ENCODE measurements at regions not wholly inside any gene's neighbourhood (a gene's known extent, or its start where the extent isn't known, plus 50 kb on each side); places are given as distances from the start of the nearest gene placed in this dataset.

DNA sequence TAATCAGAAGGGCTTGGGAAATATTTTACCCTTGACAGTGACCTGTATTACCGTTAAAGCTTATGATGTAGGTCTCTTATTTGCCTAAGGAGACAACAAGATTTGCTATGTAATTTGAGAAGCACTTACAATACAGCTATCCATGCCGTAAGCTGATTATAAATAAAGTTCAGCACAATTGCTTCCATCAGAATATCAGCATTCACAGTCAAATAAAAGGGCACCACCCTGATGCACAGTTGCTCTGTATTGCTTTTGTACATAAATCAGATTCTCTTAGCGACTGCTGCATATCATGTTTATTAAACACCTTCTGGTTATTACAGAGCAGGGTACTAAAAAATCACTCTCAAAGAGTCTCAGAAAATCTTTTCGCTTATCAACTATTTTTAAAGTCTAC, 67.3 kb upstream of the VRK1 start:
- H3K9me2 ChIP-seq (replicated peaks; ENCODE audit: insufficient read depth, low read length), result no peaks in the 10 kb centered on the region
- peaks cover 17% of the 10 kb centered on the region for H3K4me1 ChIP-seq (ENCODE audit: low read length)
- no peak overlapping the region for H3K4me3 ChIP-seq (ENCODE audit: low read length)
- no peaks in the 10 kb centered on the region for H3K27me3 ChIP-seq (ENCODE audit: low read length)
- no peaks in the 10 kb centered on the region for H3K9me3 ChIP-seq (ENCODE audit: low read length)
- H3K27ac ChIP-seq (ENCODE audit: low read length), result no peak overlapping the region
- DNase-seq, result no peak
- H2AFZ ChIP-seq (ENCODE audit: low read length), result no peak overlapping the region
- no peaks in the 10 kb centered on the region for H4K20me1 ChIP-seq (ENCODE audit: insufficient read depth, low read depth, low read length)
- no peaks in the 10 kb centered on the region for H3K36me3 ChIP-seq (ENCODE audit: insufficient read depth, low read length)
- no peak overlapping the region for H3K9ac ChIP-seq (ENCODE audit: low read length)
- H3K4me2 ChIP-seq (ENCODE audit: low read depth, low read length, poor library complexity, severe bottlenecking), result no peak overlapping the region
- no peaks in the 10 kb centered on the region for H3K79me2 ChIP-seq (ENCODE audit: low read length)

DNA sequence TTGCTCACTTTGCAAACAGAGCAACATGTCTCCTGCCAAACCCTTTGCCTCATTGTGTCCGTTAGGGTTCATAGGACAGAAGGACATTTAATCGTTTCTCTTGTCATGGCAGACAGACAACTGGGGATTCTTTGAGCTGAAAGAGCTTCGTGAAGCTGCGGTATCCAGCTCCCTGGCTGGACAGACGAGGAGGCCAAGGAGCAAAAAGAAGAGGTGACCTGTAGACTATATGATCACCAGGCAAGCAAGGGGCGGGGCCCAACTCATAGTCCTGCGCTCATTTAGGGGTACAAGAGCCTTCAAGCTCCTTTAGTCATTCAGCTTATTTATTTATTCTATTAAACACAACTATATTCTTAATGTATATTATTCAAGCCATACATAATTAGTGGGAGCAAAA, 66.8 kb upstream of the VRK1 start:
- H3K36me3 ChIP-seq (ENCODE audit: insufficient read depth, low read length), result no peaks in the 10 kb centered on the region

DNA sequence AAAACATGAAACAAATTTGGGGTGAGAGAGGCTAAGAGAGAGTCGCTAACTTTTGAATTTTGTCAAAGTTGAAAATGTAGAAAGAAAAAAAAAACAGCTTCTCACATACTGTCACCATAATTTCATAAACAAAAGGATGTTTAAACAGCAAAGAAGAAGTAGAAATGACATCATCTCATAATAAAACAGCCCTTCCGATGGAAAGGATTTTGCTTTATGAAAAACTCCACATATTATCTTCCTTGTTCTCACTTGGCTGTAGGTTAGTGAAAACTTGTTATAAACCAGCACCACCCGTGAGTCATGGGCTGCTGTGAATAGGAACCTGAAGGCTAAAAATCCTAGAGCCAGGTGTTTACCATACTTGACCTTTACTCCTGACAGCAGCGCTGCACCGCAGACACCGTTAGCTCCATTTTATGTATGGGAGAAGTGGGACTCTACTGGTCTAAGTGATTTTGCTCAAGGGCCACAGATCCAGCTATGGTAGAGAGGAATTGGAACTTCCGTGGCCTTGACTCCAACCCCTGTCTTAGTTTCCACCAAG, 63.0 kb upstream of the VRK1 start:
- H3K4me3 ChIP-seq (ENCODE audit: low read length), result no peak overlapping the region
- no peaks in the 10 kb centered on the region for H3K27me3 ChIP-seq (ENCODE audit: low read length)
- H3K9me2 ChIP-seq (replicated peaks; ENCODE audit: insufficient read depth, low read length), result no peaks in the 10 kb centered on the region
- no peak for DNase-seq
- no peaks in the 10 kb centered on the region for H4K20me1 ChIP-seq (ENCODE audit: insufficient read depth, low read depth, low read length)
- H3K27ac ChIP-seq (ENCODE audit: low read length), result no peak overlapping the region
- no peaks in the 10 kb centered on the region for H3K9me3 ChIP-seq (ENCODE audit: low read length)
- no peak overlapping the region for H3K9ac ChIP-seq (ENCODE audit: low read length)
- no peak overlapping the region for H2AFZ ChIP-seq (ENCODE audit: low read length)
- H3K4me2 ChIP-seq (ENCODE audit: low read depth, low read length, poor library complexity, severe bottlenecking), result no peak overlapping the region
- no peaks in the 10 kb centered on the region for H3K79me2 ChIP-seq (ENCODE audit: low read length)
- H3K4me1 ChIP-seq (ENCODE audit: low read length), result peaks cover 20% of the 10 kb centered on the region
- no peaks in the 10 kb centered on the region for H3K36me3 ChIP-seq (ENCODE audit: insufficient read depth, low read length)

More for the DNA sequence above, 66.8 kb upstream of the VRK1 start:
- no peak overlapping the region for H2AFZ ChIP-seq (ENCODE audit: low read length)
- no peaks in the 10 kb centered on the region for H3K9me3 ChIP-seq (ENCODE audit: low read length)
- no peak overlapping the region for H3K4me2 ChIP-seq (ENCODE audit: low read depth, low read length, poor library complexity, severe bottlenecking)
- no peak overlapping the region for H3K9ac ChIP-seq (ENCODE audit: low read length)
- DNase-seq, result no peak
- no peaks in the 10 kb centered on the region for H3K9me2 ChIP-seq (replicated peaks; ENCODE audit: insufficient read depth, low read length)
- H3K27ac ChIP-seq (ENCODE audit: low read length), result no peak overlapping the region
- H3K27me3 ChIP-seq (ENCODE audit: low read length), result no peaks in the 10 kb centered on the region
- H3K79me2 ChIP-seq (ENCODE audit: low read length), result no peaks in the 10 kb centered on the region
- H3K4me3 ChIP-seq (ENCODE audit: low read length), result no peak overlapping the region
- no peaks in the 10 kb centered on the region for H4K20me1 ChIP-seq (ENCODE audit: insufficient read depth, low read depth, low read length)
- H3K4me1 ChIP-seq (ENCODE audit: low read length), result peaks cover 17% of the 10 kb centered on the region

DNA sequence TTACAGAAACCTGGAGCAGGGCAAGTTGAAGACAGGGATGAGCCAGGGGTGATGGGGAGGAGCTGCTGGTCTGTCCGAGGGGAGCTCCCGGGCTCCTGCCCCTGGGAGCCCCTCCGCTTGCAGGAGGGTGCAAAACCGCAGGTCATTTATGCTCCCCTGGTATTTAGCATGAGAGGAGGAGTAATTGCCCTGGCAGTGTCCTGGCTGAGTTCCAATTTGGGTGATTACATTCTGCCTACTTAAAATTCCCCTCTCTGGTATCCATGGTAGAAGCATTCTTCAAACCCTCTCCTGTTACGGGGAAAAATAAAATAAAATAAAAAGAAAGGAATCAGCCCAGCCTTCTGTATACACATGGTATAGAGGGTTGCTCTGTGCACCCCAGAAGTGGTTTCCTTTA, 61.7 kb upstream of the VRK1 start:
- no peaks in the 10 kb centered on the region for H3K36me3 ChIP-seq (ENCODE audit: insufficient read depth, low read length)
- H3K9me3 ChIP-seq (ENCODE audit: low read length), result no peaks in the 10 kb centered on the region
- peaks cover 20% of the 10 kb centered on the region for H3K4me1 ChIP-seq (ENCODE audit: low read length)
- no peak overlapping the region for H3K9ac ChIP-seq (ENCODE audit: low read length)
- no peak overlapping the region for H3K4me3 ChIP-seq (ENCODE audit: low read length)
- H4K20me1 ChIP-seq (ENCODE audit: insufficient read depth, low read depth, low read length), result no peaks in the 10 kb centered on the region
- no peaks in the 10 kb centered on the region for H3K79me2 ChIP-seq (ENCODE audit: low read length)
- no peaks in the 10 kb centered on the region for H3K9me2 ChIP-seq (replicated peaks; ENCODE audit: insufficient read depth, low read length)
- no peaks in the 10 kb centered on the region for H3K27me3 ChIP-seq (ENCODE audit: low read length)
- H3K27ac ChIP-seq (ENCODE audit: low read length), result no peak overlapping the region
- H2AFZ ChIP-seq (ENCODE audit: low read length), result no peak overlapping the region
- H3K4me2 ChIP-seq (ENCODE audit: low read depth, low read length, poor library complexity, severe bottlenecking), result no peak overlapping the region
- no peak for DNase-seq

DNA sequence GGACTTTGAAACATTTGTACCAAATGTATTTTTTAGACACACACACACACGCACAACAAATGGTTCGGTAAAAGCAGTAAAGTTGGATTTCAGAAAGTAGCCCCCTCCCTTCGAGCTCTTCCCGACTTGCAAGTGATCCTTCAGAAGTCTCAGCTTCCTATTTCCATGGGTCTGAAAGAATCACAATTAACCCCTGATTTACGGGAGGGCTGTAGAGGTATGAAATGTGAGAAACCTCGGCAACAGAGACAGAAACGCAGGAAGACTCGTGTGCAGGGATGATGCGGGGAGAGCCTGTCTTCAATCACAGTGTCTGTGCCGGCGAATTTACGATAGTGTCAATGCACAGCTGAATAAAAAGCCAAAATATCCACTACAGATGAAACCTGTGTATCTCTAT, 60.7 kb upstream of the VRK1 start:
- Histone ChIP-seq H2AFZ (ENCODE audit: low read length) (no peak overlapping the region), H3K36me3 (ENCODE audit: insufficient read depth, low read length) (no peaks in the 10 kb centered on the region), H3K9me3 (ENCODE audit: low read length) (no peaks in the 10 kb centered on the region), H4K20me1 (ENCODE audit: insufficient read depth, low read depth, low read length) (no peaks in the 10 kb centered on the region), H3K4me1 (ENCODE audit: low read length) (peaks cover 29% of the 10 kb centered on the region), H3K27me3 (ENCODE audit: low read length) (no peaks in the 10 kb centered on the region), H3K27ac (ENCODE audit: low read length) (no peak overlapping the region), H3K9ac (ENCODE audit: low read length) (no peak overlapping the region), H3K9me2 (replicated peaks; ENCODE audit: insufficient read depth, low read length) (no peaks in the 10 kb centered on the region), H3K4me2 (ENCODE audit: low read depth, low read length, poor library complexity, severe bottlenecking) (no peak overlapping the region), H3K4me3 (ENCODE audit: low read length) (no peak overlapping the region), H3K79me2 (ENCODE audit: low read length) (no peaks in the 10 kb centered on the region)
- DNase-seq, result no peak

DNA sequence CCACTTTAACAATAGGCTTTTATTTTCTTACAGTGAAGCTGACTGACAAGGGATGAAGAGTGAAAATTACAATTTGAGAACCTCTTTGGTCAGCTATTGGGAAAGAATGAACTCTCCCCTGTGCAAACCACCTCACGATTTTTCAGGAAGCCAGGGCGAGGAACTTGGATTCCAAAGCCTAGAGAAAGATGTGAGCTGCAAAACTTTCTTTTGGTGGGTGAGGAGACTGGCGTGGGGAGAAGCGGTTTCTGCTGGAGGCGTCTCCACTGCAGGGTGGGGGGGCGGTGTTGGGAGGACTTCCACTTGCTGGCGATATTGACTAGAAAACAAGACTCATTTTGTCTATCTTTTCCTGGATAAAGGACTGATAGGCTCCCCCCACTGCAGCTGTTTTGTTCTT, 59.3 kb upstream of the VRK1 start:
- Histone ChIP-seq H3K9me3 (ENCODE audit: low read length) (no peaks in the 10 kb centered on the region), H3K9me2 (replicated peaks; ENCODE audit: insufficient read depth, low read length) (no peaks in the 10 kb centered on the region), H4K20me1 (ENCODE audit: insufficient read depth, low read depth, low read length) (no peaks in the 10 kb centered on the region), H2AFZ (ENCODE audit: low read length) (peak overlapping the region; percentile 24; the same call in 1 of the 2 replicates), H3K4me1 (ENCODE audit: low read length) (peaks cover 32% of the 10 kb centered on the region), H3K27me3 (ENCODE audit: low read length) (no peaks in the 10 kb centered on the region), H3K79me2 (ENCODE audit: low read length) (no peaks in the 10 kb centered on the region), H3K27ac (ENCODE audit: low read length) (no peak overlapping the region), H3K9ac (ENCODE audit: low read length) (no peak overlapping the region), H3K4me2 (ENCODE audit: low read depth, low read length, poor library complexity, severe bottlenecking) (peak overlapping the region; percentile 52), H3K36me3 (ENCODE audit: insufficient read depth, low read length) (no peaks in the 10 kb centered on the region), H3K4me3 (ENCODE audit: low read length) (peak overlapping the region; percentile 17; the same call in 1 of the 2 replicates)
- no peak for DNase-seq

DNA sequence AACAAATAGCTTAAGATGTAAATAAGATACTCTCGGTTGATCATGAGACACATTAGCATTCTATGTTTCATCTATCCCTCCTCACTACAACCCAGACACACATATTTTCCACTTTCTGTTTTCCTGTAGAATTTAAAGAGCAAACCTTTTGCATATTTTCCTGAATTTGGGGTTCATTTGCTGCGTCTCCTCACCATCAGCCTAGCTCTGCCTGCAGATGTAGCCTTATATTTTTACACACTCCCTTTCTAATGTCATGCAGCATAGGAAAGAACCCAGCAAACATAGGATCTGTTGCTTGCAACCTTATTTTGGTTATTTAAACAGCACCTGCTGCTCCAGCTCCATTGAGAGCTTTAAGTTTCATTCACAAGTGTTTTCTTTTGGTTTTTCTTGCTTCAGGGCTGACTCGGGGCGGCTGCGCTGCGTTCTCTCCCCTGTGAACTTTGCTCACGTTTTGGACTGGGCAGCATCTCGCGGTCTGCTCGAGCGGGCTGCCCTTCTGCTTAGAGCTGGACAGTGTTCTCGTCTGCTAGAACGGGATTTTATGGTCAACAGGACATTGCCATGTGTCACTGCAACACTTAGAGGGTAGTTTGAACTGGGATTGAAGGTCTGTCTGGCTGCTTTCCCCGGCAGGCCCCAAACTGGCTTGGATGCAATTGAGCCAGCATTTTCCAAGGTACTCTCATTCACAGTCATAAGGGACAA, 57.8 kb upstream of the VRK1 start:
- no peak overlapping the region for H3K27ac ChIP-seq (ENCODE audit: low read length)
- no peak for DNase-seq
- H3K9me2 ChIP-seq (replicated peaks; ENCODE audit: insufficient read depth, low read length), result no peaks in the 10 kb centered on the region
- H3K79me2 ChIP-seq (ENCODE audit: low read length), result no peaks in the 10 kb centered on the region
- H3K9me3 ChIP-seq (ENCODE audit: low read length), result no peaks in the 10 kb centered on the region
- H3K4me3 ChIP-seq (ENCODE audit: low read length), result no peak overlapping the region
- H4K20me1 ChIP-seq (ENCODE audit: insufficient read depth, low read depth, low read length), result no peaks in the 10 kb centered on the region
- H2AFZ ChIP-seq (ENCODE audit: low read length), result no peak overlapping the region
- peaks cover 25% of the 10 kb centered on the region for H3K4me1 ChIP-seq (ENCODE audit: low read length)
- H3K4me2 ChIP-seq (ENCODE audit: low read depth, low read length, poor library complexity, severe bottlenecking), result no peak overlapping the region
- no peak overlapping the region for H3K9ac ChIP-seq (ENCODE audit: low read length)
- H3K27me3 ChIP-seq (ENCODE audit: low read length), result no peaks in the 10 kb centered on the region
- no peaks in the 10 kb centered on the region for H3K36me3 ChIP-seq (ENCODE audit: insufficient read depth, low read length)

DNA sequence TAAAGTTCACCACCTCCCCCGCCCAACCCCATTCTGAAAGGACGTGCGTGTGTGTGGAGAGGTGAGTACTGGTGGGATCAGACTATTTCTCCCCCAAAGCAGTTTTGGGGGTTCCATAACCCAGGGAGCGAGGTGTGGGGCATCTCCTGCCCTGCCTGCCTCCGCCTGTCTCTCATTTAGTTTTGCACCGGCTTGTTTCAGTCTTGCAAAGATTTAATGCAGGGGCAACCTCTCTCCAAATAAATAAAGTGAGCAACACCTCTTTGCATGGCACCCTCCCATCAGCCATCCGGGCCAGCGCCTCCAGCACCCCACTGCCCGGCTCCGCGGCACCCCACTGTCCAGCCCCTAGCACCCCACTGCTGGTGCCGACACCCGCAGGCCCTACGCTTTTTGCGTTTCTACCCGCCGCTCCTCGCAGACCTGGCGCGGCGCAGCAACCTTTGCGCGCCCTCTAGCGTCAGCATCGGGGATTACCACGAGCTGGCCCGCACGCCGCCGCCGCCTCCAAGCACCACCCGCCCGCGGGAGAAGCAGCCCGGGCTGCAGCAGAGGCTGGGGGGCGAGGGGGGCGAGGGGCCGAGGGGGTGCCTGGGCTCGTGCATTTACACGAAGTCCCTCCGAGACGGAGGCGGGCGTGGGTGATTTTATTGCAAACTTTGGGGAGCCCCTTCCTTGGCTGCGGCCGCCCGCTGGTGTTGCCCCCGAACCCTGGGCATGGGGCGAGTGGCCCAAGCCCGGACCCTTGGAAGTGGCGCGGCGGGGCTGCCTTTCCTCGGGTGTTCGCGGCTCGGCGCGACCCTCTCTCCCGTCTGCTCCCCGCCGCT, 55.8 kb upstream of the VRK1 start:
- H3K9me2 ChIP-seq (replicated peaks; ENCODE audit: insufficient read depth, low read length), result no peaks in the 10 kb centered on the region
- H3K36me3 ChIP-seq (ENCODE audit: insufficient read depth, low read length), result no peaks in the 10 kb centered on the region
- H2AFZ ChIP-seq (ENCODE audit: low read length), result peak overlapping the region; percentile 80; the same call in 1 of the 2 replicates
- H3K79me2 ChIP-seq (ENCODE audit: low read length), result no peaks in the 10 kb centered on the region
- peak overlapping the region; percentile 60 for H3K9ac ChIP-seq (ENCODE audit: low read length)
- H4K20me1 ChIP-seq (ENCODE audit: insufficient read depth, low read depth, low read length), result no peaks in the 10 kb centered on the region
- no peak overlapping the region for H3K27ac ChIP-seq (ENCODE audit: low read length)
- peak; percentile 92 for DNase-seq
- H3K4me3 ChIP-seq (ENCODE audit: low read length), result peak overlapping the region; percentile 65
- H3K27me3 ChIP-seq (ENCODE audit: low read length), result no peaks in the 10 kb centered on the region
- peak overlapping the region; percentile 79 for H3K4me2 ChIP-seq (ENCODE audit: low read depth, low read length, poor library complexity, severe bottlenecking)
- no peaks in the 10 kb centered on the region for H3K9me3 ChIP-seq (ENCODE audit: low read length)
- peaks cover 25% of the 10 kb centered on the region for H3K4me1 ChIP-seq (ENCODE audit: low read length)
